BLaER1 treated with 17β-estradiol and CSF1 and Interleukin-3, amounts not matched to agents 10 nM and 100 nM (cell line): ENCODE measurements at regions not wholly inside any gene's neighbourhood (a gene's known extent, or its start where the extent isn't known, plus 50 kb on each side); places are given as distances from the start of the nearest gene placed in this dataset.

ENCODE experiments used
- H3K27ac ChIP-seq, 11 experiments: shearing (Covaris generic); formaldehyde crosslinking; 2 replicates each; pipeline ENCODE4 v1.8.1; 2022
- H3K27me3 ChIP-seq, 11 experiments: shearing (Covaris generic); formaldehyde crosslinking; 2 replicates each; pipeline ENCODE4 v1.8.1; 2022
- H3K36me3 ChIP-seq, 11 experiments: shearing (Covaris generic); formaldehyde crosslinking; 2 replicates each; pipeline ENCODE4 v1.8.1; 2022
- H3K4me1 ChIP-seq, 10 experiments: shearing (Covaris generic); formaldehyde crosslinking; 2 replicates each; pipeline ENCODE4 v1.8.1; 2022
- H3K4me2 ChIP-seq, 11 experiments: shearing (Covaris generic); formaldehyde crosslinking; 2 replicates each; pipeline ENCODE4 v1.8.1; 2022
- H3K4me3 ChIP-seq, 10 experiments: shearing (Covaris generic); formaldehyde crosslinking; 2 replicates each; pipeline ENCODE4 v1.8.1; 2022
- H3K9ac ChIP-seq, 11 experiments: shearing (Covaris generic); formaldehyde crosslinking; 2 replicates each; pipeline ENCODE4 v1.8.1; 2022
- H3K9me3 ChIP-seq, 11 experiments: shearing (Covaris generic); formaldehyde crosslinking; replicated peaks in 1 of 11; 2 replicates each; pipeline ENCODE4 v1.8.1; 2022
- H4K20me1 ChIP-seq, 11 experiments: shearing (Covaris generic); formaldehyde crosslinking; 2 replicates each; pipeline ENCODE4 v1.8.1; 2022
- Cebpa-rat ChIP-seq, 11 experiments: shearing (Covaris generic); IDR thresholded peaks; 2 replicates each; pipeline ENCODE4 v1.8.1; 2022

- peaks cover 0 to 7% (median 0%) of the 10 kb centered on the region in 10 experiments; a peak in 1 of 20 replicates for H3K4me1 ChIP-seq
- no peaks in the 10 kb centered on the region for H4K20me1 ChIP-seq
- H3K27ac ChIP-seq: no peak overlapping the region
- TF ChIP-seq Cebpa-rat (IDR thresholded peaks at IDR 0.05): no peak
- no peaks in the 10 kb centered on the region for H3K27me3 ChIP-seq
- no peak overlapping the region for H3K4me2 ChIP-seq
- H3K36me3 ChIP-seq: no peaks in the 10 kb centered on the region
- H3K9me3 ChIP-seq: no peaks in the 10 kb centered on the region
- H3K9ac ChIP-seq: no peak overlapping the region
- H3K4me3 ChIP-seq: no peak overlapping the region
Measured at GRCh38 chr21:38577887-38578286, 79.6 kb upstream of the ERG start.

- H3K27ac ChIP-seq: no peak overlapping the region
- H3K27me3 ChIP-seq: no peaks in the 10 kb centered on the region
- H3K4me2 ChIP-seq: no peak overlapping the region
- TF ChIP-seq Cebpa-rat (IDR thresholded peaks at IDR 0.05): no peak
- H3K4me3 ChIP-seq: no peak overlapping the region
- peaks cover 0 to 3% (median 0%) of the 10 kb centered on the region in 10 experiments; a peak in 2 of 20 replicates for H3K4me1 ChIP-seq
- H3K9ac ChIP-seq: no peak overlapping the region
- H3K9me3 ChIP-seq: peaks cover 0 to 5% (median 0%) of the 10 kb centered on the region in 11 experiments; a peak in 1 of 22 replicates
- no peaks in the 10 kb centered on the region for H4K20me1 ChIP-seq
- H3K36me3 ChIP-seq: no peaks in the 10 kb centered on the region
Measured at GRCh38 chr21:38590449-38591217, 92.4 kb upstream of the ERG start.

GRCh38 chr21:38591218-38591537 lies 92.9 kb upstream of the ERG start:
- Histone ChIP-seq H3K9me3 (peaks cover 0 to 5% (median 0%) of the 10 kb centered on the region in 11 experiments; a peak in 1 of 22 replicates), H3K4me3 (no peak overlapping the region), H4K20me1 (no peaks in the 10 kb centered on the region), H3K27me3 (no peaks in the 10 kb centered on the region), H3K36me3 (no peaks in the 10 kb centered on the region), H3K4me1 (peaks cover 0 to 7% (median 2%) of the 10 kb centered on the region in 10 experiments; a peak in 11 of 20 replicates), H3K4me2 (no peak overlapping the region), H3K9ac (no peak overlapping the region), H3K27ac (no peak overlapping the region)
- TF ChIP-seq Cebpa-rat (IDR thresholded peaks at IDR 0.05): no peak

- Histone ChIP-seq H3K9ac (no peak overlapping the region), H3K27ac (no peak overlapping the region), H3K4me1 (peaks cover 0 to 51% (median 35%) of the 10 kb centered on the region in 10 experiments; a peak in 16 of 20 replicates), H3K4me2 (peak overlapping the region in 8 of 11 experiments; percentile 11 to 69 (median 24); a peak in 14 of 22 replicates), H3K27me3 (peaks cover 0 to 14% (median 0%) of the 10 kb centered on the region in 11 experiments; a peak in 2 of 22 replicates), H4K20me1 (no peaks in the 10 kb centered on the region), H3K9me3 (peaks cover 0 to 5% (median 0%) of the 10 kb centered on the region in 11 experiments; a peak in 1 of 22 replicates), H3K36me3 (no peaks in the 10 kb centered on the region), H3K4me3 (no peak overlapping the region)
- TF ChIP-seq Cebpa-rat (IDR thresholded peaks at IDR 0.05): no peak
Measured at GRCh38 chr21:38596264-38597042, 98.2 kb upstream of the ERG start.

- Histone ChIP-seq H3K9me3 (peaks cover 0 to 5% (median 0%) of the 10 kb centered on the region in 11 experiments; a peak in 1 of 22 replicates), H3K27ac (no peak overlapping the region), H3K4me1 (peaks cover 0 to 51% (median 35%) of the 10 kb centered on the region in 10 experiments; a peak in 16 of 20 replicates), H3K4me2 (peak overlapping the region in 8 of 11 experiments; percentile 78 to 94 (median 86); a peak in 14 of 22 replicates), H3K4me3 (no peak overlapping the region), H4K20me1 (no peaks in the 10 kb centered on the region), H3K36me3 (no peaks in the 10 kb centered on the region), H3K9ac (no peak overlapping the region), H3K27me3 (peaks cover 0 to 14% (median 0%) of the 10 kb centered on the region in 11 experiments; a peak in 2 of 22 replicates)
- no peak for TF ChIP-seq Cebpa-rat (IDR thresholded peaks at IDR 0.05)
Measured at GRCh38 chr21:38597421-38597820, 99.1 kb upstream of the ERG start.

- Histone ChIP-seq H3K9ac (peak overlapping the region in 4 of 11 experiments; percentile 19 to 44 (median 26); a peak in 4 of 22 replicates), H4K20me1 (no peaks in the 10 kb centered on the region), H3K27ac (no peak overlapping the region), H3K4me1 (peaks cover 0 to 51% (median 35%) of the 10 kb centered on the region in 10 experiments; a peak in 16 of 20 replicates), H3K4me3 (peak overlapping the region in 2 of 10 experiments; percentile 20 to 32; a peak in 2 of 20 replicates), H3K27me3 (peaks cover 0 to 14% (median 0%) of the 10 kb centered on the region in 11 experiments; a peak in 2 of 22 replicates), H3K4me2 (peak overlapping the region in 10 of 11 experiments; percentile 20 to 94 (median 82); a peak in 19 of 22 replicates), H3K9me3 (peaks cover 0 to 5% (median 0%) of the 10 kb centered on the region in 11 experiments; a peak in 1 of 22 replicates), H3K36me3 (no peaks in the 10 kb centered on the region)
- TF ChIP-seq Cebpa-rat (IDR thresholded peaks at IDR 0.05): no peak
Measured at GRCh38 chr21:38598413-38598812, 100.1 kb upstream of the ERG start.

- Histone ChIP-seq H3K4me1 (peaks cover 0 to 51% (median 35%) of the 10 kb centered on the region in 10 experiments; a peak in 16 of 20 replicates), H3K9me3 (peaks cover 0 to 5% (median 0%) of the 10 kb centered on the region in 11 experiments; a peak in 1 of 22 replicates), H3K4me3 (no peak overlapping the region), H4K20me1 (no peaks in the 10 kb centered on the region), H3K27me3 (peaks cover 0 to 14% (median 0%) of the 10 kb centered on the region in 11 experiments; a peak in 2 of 22 replicates), H3K9ac (no peak overlapping the region), H3K36me3 (no peaks in the 10 kb centered on the region), H3K27ac (no peak overlapping the region), H3K4me2 (peak overlapping the region in 9 of 11 experiments; percentile 57 to 94 (median 83); a peak in 16 of 22 replicates)
- no peak for TF ChIP-seq Cebpa-rat (IDR thresholded peaks at IDR 0.05)
Measured at GRCh38 chr21:38599381-38599975, 101.2 kb upstream of the ERG start.

GRCh38 chr21:38600106-38600505 lies 101.8 kb upstream of the ERG start:
- H4K20me1 ChIP-seq: no peaks in the 10 kb centered on the region
- peaks cover 0 to 51% (median 35%) of the 10 kb centered on the region in 10 experiments; a peak in 16 of 20 replicates for H3K4me1 ChIP-seq
- H3K9me3 ChIP-seq: peaks cover 0 to 4% (median 0%) of the 10 kb centered on the region in 11 experiments; a peak in 1 of 22 replicates
- H3K27me3 ChIP-seq: peaks cover 0 to 14% (median 0%) of the 10 kb centered on the region in 11 experiments; a peak in 2 of 22 replicates
- TF ChIP-seq Cebpa-rat (IDR thresholded peaks at IDR 0.05): no peak
- H3K36me3 ChIP-seq: no peaks in the 10 kb centered on the region
- no peak overlapping the region for H3K4me3 ChIP-seq
- no peak overlapping the region for H3K27ac ChIP-seq
- H3K9ac ChIP-seq: no peak overlapping the region
- peak overlapping the region in 2 of 11 experiments; percentile 2 to 92; a peak in 3 of 22 replicates for H3K4me2 ChIP-seq
